IMR-90 (cell line): ENCODE measurements at regions not wholly inside any gene's neighbourhood (a gene's known extent, or its start where the extent isn't known, plus 50 kb on each side); places are given as distances from the start of the nearest gene placed in this dataset.

Source experiments
- ATAC-seq: fragments of 200-7000 bp; cut with Tn5 transposase; 2 replicates; pipeline ENCODE4 v1.9.1; 2020; ENCODE audit warnings: low read depth, mild to moderate bottlenecking, moderate library complexity
- BruUV-seq: library from RNA; stranded (reverse); fragments of 400-500 nt; replicated peaks from 2 replicates; lab custom pipeline; 2021; lab: Mats Ljungman, UMichigan
- CTCF ChIA-PET: fragments of 300-600 bp; formaldehyde crosslinking; extraction: SDS; loops from one replicate; lab custom pipeline; 2021; ENCODE audit warnings: antibody characterized with exemption; lab: Yijun Ruan, JAX
- POLR2A ChIA-PET: fragments of 300-600 bp; sonication (Branson Sonifier 250); formaldehyde crosslinking; loops from one replicate; lab custom pipeline; 2022; ENCODE audit warnings: antibody characterized with exemption; ENCODE audit not compliant: unreplicated experiment; lab: Charles Lee
- DNase-seq: peaks from one replicate; pipeline ENCODE4 v3.0.0; 2013
- H2AFZ ChIP-seq: replicated peaks from 2 replicates; pipeline ENCODE3; 2013; ENCODE audit warnings: low read length, mild to moderate bottlenecking; ENCODE audit not compliant: poor library complexity
- H2AK5ac ChIP-seq: 2 replicates; pipeline ENCODE4 v1.6.1; 2013; ENCODE audit warnings: low read depth, low read length, inconsistent platforms
- H2AK9ac ChIP-seq: replicated peaks from 2 replicates; pipeline ENCODE3; 2013; ENCODE audit warnings: mild to moderate bottlenecking, low read depth, low read length, moderate library complexity; ENCODE audit not compliant: poor library complexity
- H2BK120ac ChIP-seq: 2 replicates; pipeline ENCODE4 v1.6.1; 2013; ENCODE audit warnings: low read depth, low read length, inconsistent platforms
- H2BK15ac ChIP-seq: 3 replicates; pipeline ENCODE4 v1.6.1; 2013; ENCODE audit warnings: low read depth, low read length, inconsistent platforms
- H2BK20ac ChIP-seq: 2 replicates; pipeline ENCODE4 v1.6.1; 2013; ENCODE audit warnings: low read depth, mild to moderate bottlenecking, inconsistent platforms, low read length, moderate library complexity
- H2BK5ac ChIP-seq: 2 replicates; pipeline ENCODE4 v1.6.1; 2013; ENCODE audit warnings: mild to moderate bottlenecking, low read depth, low read length, inconsistent platforms; ENCODE audit not compliant: poor library complexity, severe bottlenecking
- H3K14ac ChIP-seq: replicated peaks from 2 replicates; pipeline ENCODE4 v1.6.1; 2013; ENCODE audit warnings: low read depth, low read length, inconsistent platforms
- H3K18ac ChIP-seq: 2 replicates; pipeline ENCODE4 v1.6.1; 2013; ENCODE audit warnings: low read depth, low read length, control low read depth
- H3K23ac ChIP-seq: 2 replicates; pipeline ENCODE4 v1.6.1; 2013; ENCODE audit warnings: low read depth, low read length, inconsistent platforms
- H3K27ac ChIP-seq: 2 replicates; pipeline ENCODE4 v1.5.1; 2013; ENCODE audit warnings: mild to moderate bottlenecking, control low read depth, low read length; ENCODE audit not compliant: insufficient read depth
- H3K27me3 ChIP-seq: 2 replicates; pipeline ENCODE4 v1.6.1; 2013; ENCODE audit warnings: low read length; ENCODE audit not compliant: control insufficient read depth, insufficient read depth
- H3K36me3 ChIP-seq: 2 replicates; pipeline ENCODE4 v1.6.1; 2013; ENCODE audit warnings: low read length, mixed read lengths; ENCODE audit not compliant: control insufficient read depth, insufficient read depth
- H3K4ac ChIP-seq: 2 replicates; pipeline ENCODE4 v1.6.1; 2013; ENCODE audit warnings: low read depth, low read length, inconsistent platforms
- H3K4me1 ChIP-seq: 2 replicates; pipeline ENCODE4 v1.6.1; 2013; ENCODE audit warnings: low read length, mixed read lengths; ENCODE audit not compliant: control insufficient read depth, insufficient read depth
- H3K4me2 ChIP-seq: 2 replicates; pipeline ENCODE4 v1.6.1; 2013; ENCODE audit warnings: low read depth, mild to moderate bottlenecking, control low read depth, low read length, moderate library complexity
- H3K4me3 ChIP-seq: 2 replicates; pipeline ENCODE4 v1.5.1; 2013; ENCODE audit warnings: low read depth, mild to moderate bottlenecking, control low read depth, low read length, moderate library complexity; ENCODE audit not compliant: insufficient read depth
- H3K56ac ChIP-seq: 2 replicates; pipeline ENCODE4 v1.6.1; 2013; ENCODE audit warnings: low read length, inconsistent platforms; ENCODE audit not compliant: insufficient read depth; ENCODE audit errors: extremely low read depth
- H3K79me1 ChIP-seq, 2 experiments: 2 replicates each; pipeline ENCODE4 v1.6.1; 2013; ENCODE audit warnings: low read length in 2 of 2, inconsistent platforms in 1 of 2, low read depth in 1 of 2
- H3K9ac ChIP-seq: 2 replicates; pipeline ENCODE4 v1.6.1; 2013; ENCODE audit warnings: low read depth, low read length, control low read depth
- H3K9me1 ChIP-seq: 2 replicates; pipeline ENCODE4 v1.6.1; 2013; ENCODE audit warnings: low read length, inconsistent platforms; ENCODE audit not compliant: insufficient read depth
- H3K9me3 ChIP-seq: 2 replicates; pipeline ENCODE4 v1.6.1; 2013; ENCODE audit warnings: low read length; ENCODE audit not compliant: control insufficient read depth, insufficient read depth
- H4K20me1 ChIP-seq: 2 replicates; pipeline ENCODE4 v1.6.1; 2013; ENCODE audit warnings: low read length, inconsistent platforms; ENCODE audit not compliant: insufficient read depth
- H4K5ac ChIP-seq: 2 replicates; pipeline ENCODE4 v1.6.1; 2013; ENCODE audit warnings: mild to moderate bottlenecking, low read depth, low read length, control low read depth
- H4K8ac ChIP-seq, 2 experiments: 2 replicates each; pipeline ENCODE4 v1.6.1; 2013; ENCODE audit warnings: low read depth in 2 of 2, low read length in 2 of 2, control low read depth in 1 of 2, inconsistent platforms in 1 of 2
- H4K91ac ChIP-seq: 2 replicates; pipeline ENCODE4 v1.6.1; 2013; ENCODE audit warnings: low read depth, low read length, inconsistent platforms; ENCODE audit not compliant: insufficient read depth
- BHLHE40 ChIP-seq: fragments of 150-350 bp; IDR thresholded peaks from 2 replicates; pipeline ENCODE4 v1.6.1; 2016; ENCODE audit warnings: mild to moderate bottlenecking, low read depth, low read length
- CEBPB ChIP-seq: IDR thresholded peaks from 2 replicates; pipeline ENCODE4 v1.6.1; 2012; ENCODE audit warnings: low read depth, low read length, improper control_type of control experiment
- CHD1 ChIP-seq: IDR thresholded peaks from 2 replicates; pipeline ENCODE4 v1.6.1; 2012; ENCODE audit warnings: low read depth, low read length, improper control_type of control experiment
- ELK1 ChIP-seq: fragments of 150-350 bp; IDR thresholded peaks from 2 replicates; pipeline ENCODE4 v1.6.1; 2016; ENCODE audit warnings: low read depth, mild to moderate bottlenecking, low read length, moderate library complexity, borderline replicate concordance
- FOS ChIP-seq: fragments of 150-350 bp; IDR thresholded peaks from 2 replicates; pipeline ENCODE4 v1.6.1; 2016; ENCODE audit warnings: low read depth, low read length
- MAZ ChIP-seq: IDR thresholded peaks from 2 replicates; pipeline ENCODE4 v1.6.1; 2012; ENCODE audit warnings: low read depth, mild to moderate bottlenecking, low read length, improper control_type of control experiment, moderate library complexity, borderline replicate concordance
- MXI1 ChIP-seq: IDR thresholded peaks from 2 replicates; pipeline ENCODE4 v1.6.1; 2012; ENCODE audit warnings: low read depth, mild to moderate bottlenecking, low read length, moderate library complexity, borderline replicate concordance
- RFX5 ChIP-seq: IDR thresholded peaks from 2 replicates; pipeline ENCODE4 v1.8.0; 2012; ENCODE audit warnings: low read depth, mild to moderate bottlenecking, low read length, moderate library complexity
- WGBS, 2 experiments: methylation state at CpG; one replicate each; pipeline versions ENCODE4 v1.1.5 to v1.1.7; 2013; ENCODE audit warnings: missing lambda C conversion rate in 2 of 2; ENCODE audit not compliant: insufficient read length in 1 of 2; ENCODE audit errors: extremely low coverage in 2 of 2; 5-methylcytosine and 5-hydroxymethylcytosine counted together
- dilution Hi-C: fragments of 300-500 bp; cut with HindIII; formaldehyde crosslinking; loops from one replicate; pipeline ENCODE4 v1.14.3; 2018; ENCODE audit warnings: low sequenced_read_pairs; ENCODE audit not compliant: unreplicated experiment
- in situ Hi-C: fragments of 300-500 bp; cut with MboI; formaldehyde crosslinking; loops from 3 replicates; pipeline ENCODE4 v1.14.3; 2019; ENCODE audit warnings: low sequenced_read_pairs, inconsistent platforms, mixed read lengths
- intact Hi-C: fragments of 100-400 bp; cut with micrococcal nuclease; formaldehyde crosslinking; loops from 2 replicates; pipeline ENCODE4 v1.10.0; 2022

- ATAC-seq (no peak), DNase-seq (no peak)
- no TSS peak for BruUV-seq
- Histone ChIP-seq H3K4me2 (no peak overlapping the region), H3K4me1 (no peaks in the 10 kb centered on the region), H4K5ac (no peak overlapping the region), H4K20me1 (no peaks in the 10 kb centered on the region), H3K9ac (no peak overlapping the region), H3K27ac (no peak overlapping the region), H3K14ac (no peak overlapping the region), H3K23ac (no peak overlapping the region), H3K18ac (no peak overlapping the region), H3K4ac (no peak overlapping the region), H3K9me1 (no peaks in the 10 kb centered on the region), H3K4me3 (no peak overlapping the region), H2BK120ac (no peak overlapping the region), H3K9me3 (no peaks in the 10 kb centered on the region), H2BK5ac (no peak overlapping the region), H4K91ac (no peak overlapping the region), H2AFZ (no peak overlapping the region), H3K79me1 (no peaks in the 10 kb centered on the region), H3K36me3 (no peaks in the 10 kb centered on the region), H2AK5ac (no peak overlapping the region), H2BK20ac (no peak overlapping the region), H3K56ac (no peak overlapping the region), H4K8ac (no peak overlapping the region), H3K27me3 (no peaks in the 10 kb centered on the region), H2AK9ac (no peak overlapping the region), H2BK15ac (no peak overlapping the region)
- ChIA-PET POLR2A (no interaction called here), CTCF (interaction anchor here (1.0 kb wide), 1 partner anchor 9 kb away, joined by 3 read pairs; no protein-coding TSS in a partner anchor)
- in situ Hi-C loops, result no loop called here
- intact Hi-C loops, result no loop called here
- TF ChIP-seq ELK1 (no peak), CHD1 (no peak), MXI1 (no peak), BHLHE40 (no peak), RFX5 (no peak), FOS (no peak), MAZ (no peak), CEBPB (no peak)
- WGBS, 2 experiments, result 100% methylated on average over 1 of the region's 6 CpGs; no CpG with 5 or more reads in 1 of the 2 experiments
- dilution Hi-C loops, result no loop called here
Measured at GRCh38 chr13:44694842-44695241, 118.7 kb upstream of the TSC22D1 start.
